ENCODE measurements at regions not wholly inside any gene's neighbourhood (a gene's known extent, or its start where the extent isn't known, plus 50 kb on each side); places are given as distances from the start of the nearest gene placed in this dataset.

DNA sequence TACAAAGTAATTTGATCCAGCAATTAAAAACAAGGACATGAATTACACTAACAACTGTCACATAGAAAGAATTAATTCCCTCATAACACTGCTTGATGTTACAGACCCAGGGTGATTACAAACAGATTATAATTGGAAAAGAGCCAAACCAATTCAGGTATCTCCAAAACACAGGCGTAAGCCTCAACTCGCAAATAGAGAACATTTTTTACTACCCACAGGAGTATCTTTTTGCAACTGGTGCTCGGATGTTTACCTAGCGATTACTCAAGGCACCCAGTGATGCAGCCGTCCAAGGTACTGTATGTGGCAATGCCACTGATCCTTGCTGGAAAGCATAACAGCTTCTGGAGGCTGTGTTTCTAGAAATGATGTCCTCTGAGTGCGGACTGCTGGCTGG lies 386.1 kb upstream of the KIF2A start:
- Histone ChIP-seq H3K9me3 (no peaks in the 10 kb centered on the region), H3K27ac (no peak overlapping the region), H3K27me3 (peaks cover 0 to 14% (median 0%) of the 10 kb centered on the region in 9 donors), H3K36me3 (no peaks in the 10 kb centered on the region), H3K4me1 (no peaks in the 10 kb centered on the region), H3K4me3 (no peak overlapping the region)
- WGBS, 4 donors: 76 to 80% (median 78%) methylated on average over 6 of the region's 6 CpGs
- DNase-seq (no peak), ATAC-seq (no peak)
- no peak for TF ChIP-seq POLR2A (IDR thresholded peaks at IDR 0.05)
- TF ChIP-seq, protein P1, sequence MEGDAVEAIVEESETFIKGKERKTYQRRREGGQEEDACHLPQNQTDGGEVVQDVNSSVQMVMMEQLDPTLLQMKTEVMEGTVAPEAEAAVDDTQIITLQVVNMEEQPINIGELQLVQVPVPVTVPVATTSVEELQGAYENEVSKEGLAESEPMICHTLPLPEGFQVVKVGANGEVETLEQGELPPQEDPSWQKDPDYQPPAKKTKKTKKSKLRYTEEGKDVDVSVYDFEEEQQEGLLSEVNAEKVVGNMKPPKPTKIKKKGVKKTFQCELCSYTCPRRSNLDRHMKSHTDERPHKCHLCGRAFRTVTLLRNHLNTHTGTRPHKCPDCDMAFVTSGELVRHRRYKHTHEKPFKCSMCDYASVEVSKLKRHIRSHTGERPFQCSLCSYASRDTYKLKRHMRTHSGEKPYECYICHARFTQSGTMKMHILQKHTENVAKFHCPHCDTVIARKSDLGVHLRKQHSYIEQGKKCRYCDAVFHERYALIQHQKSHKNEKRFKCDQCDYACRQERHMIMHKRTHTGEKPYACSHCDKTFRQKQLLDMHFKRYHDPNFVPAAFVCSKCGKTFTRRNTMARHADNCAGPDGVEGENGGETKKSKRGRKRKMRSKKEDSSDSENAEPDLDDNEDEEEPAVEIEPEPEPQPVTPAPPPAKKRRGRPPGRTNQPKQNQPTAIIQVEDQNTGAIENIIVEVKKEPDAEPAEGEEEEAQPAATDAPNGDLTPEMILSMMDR (IDR thresholded peaks at IDR 0.05): no peak
- intact Hi-C loops (cut with DNase I): no loop called here

DNA sequence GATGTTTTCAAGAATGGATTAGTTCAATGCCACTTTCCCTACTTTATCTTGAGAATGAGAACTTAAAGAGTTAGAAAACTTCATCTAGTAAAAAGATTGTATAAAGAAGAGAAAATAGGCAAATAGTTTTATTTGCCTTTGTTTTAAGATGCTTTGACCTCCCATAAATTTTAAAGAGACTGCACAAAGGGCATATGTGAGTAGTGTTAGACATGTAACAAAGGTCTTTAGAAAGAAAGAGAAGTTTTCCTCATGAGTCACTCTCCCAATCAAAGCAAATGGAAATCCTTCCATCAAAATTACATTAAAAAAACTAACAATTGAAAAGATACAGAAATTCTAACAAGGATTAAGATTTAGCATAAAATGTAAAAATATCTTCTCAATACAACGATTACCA lies 381.8 kb upstream of the KIF2A start:
- H3K4me1 ChIP-seq: no peaks in the 10 kb centered on the region
- no peak overlapping the region for H3K4me3 ChIP-seq
- H3K9me3 ChIP-seq: no peaks in the 10 kb centered on the region
- intact Hi-C loops (cut with DNase I): no loop called here
- no peak for DNase-seq
- WGBS, 4 donors: 72 to 86% (median 77%) methylated on average over 1 of the region's 1 CpG
- H3K27ac ChIP-seq: no peak overlapping the region
- ATAC-seq: no peak
- TF ChIP-seq, protein P1 (IDR thresholded peaks at IDR 0.05): no peak
- peaks cover 0 to 14% (median 0%) of the 10 kb centered on the region in 9 donors for H3K27me3 ChIP-seq
- no peaks in the 10 kb centered on the region for H3K36me3 ChIP-seq

DNA sequence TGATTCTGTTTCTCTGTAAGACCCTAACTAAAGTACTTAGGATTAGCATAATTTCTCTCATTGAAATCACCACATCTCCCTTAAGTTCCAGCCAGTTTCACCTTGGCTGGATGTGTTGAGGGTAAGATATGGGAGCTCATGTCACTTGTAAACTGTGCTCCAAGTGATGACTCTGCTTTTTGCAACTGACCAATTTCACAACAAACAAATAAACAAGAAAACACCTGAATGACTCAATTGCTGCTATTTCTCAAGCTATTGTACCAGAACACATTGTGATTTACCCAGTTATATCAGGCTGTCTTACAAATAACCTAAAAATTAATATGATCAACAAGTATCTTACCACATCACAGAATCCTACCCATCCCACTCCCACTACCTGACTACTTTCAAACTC lies 379.1 kb upstream of the KIF2A start:
- TF ChIP-seq POLR2A (IDR thresholded peaks at IDR 0.05): no peak
- TF ChIP-seq, protein P1 (IDR thresholded peaks at IDR 0.05): no peak
- intact Hi-C loops (cut with DNase I): no loop called here

GRCh38 chr5:61931236-61931635 lies 374.8 kb upstream of the KIF2A start:
- no peak overlapping the region for H3K4me3 ChIP-seq
- H3K36me3 ChIP-seq: no peaks in the 10 kb centered on the region
- H3K9me3 ChIP-seq: no peaks in the 10 kb centered on the region
- peaks cover 0 to 2% (median 0%) of the 10 kb centered on the region in 12 donors for H3K4me1 ChIP-seq
- H3K27me3 ChIP-seq: no peaks in the 10 kb centered on the region
- ATAC-seq (no peak), DNase-seq (no peak)
- intact Hi-C loops (cut with DNase I): loop anchor here in 9 of 10 donors (5.0 to 10.0 kb wide), 9 partner anchors 866 to 1256 kb away; no protein-coding TSS in a partner anchor
- TF ChIP-seq POLR2A (IDR thresholded peaks at IDR 0.05): no peak
- TF ChIP-seq, protein P1 (IDR thresholded peaks at IDR 0.05): no peak
- H3K27ac ChIP-seq: no peak overlapping the region

More for the DNA sequence above, 379.1 kb upstream of the KIF2A start:
- Histone ChIP-seq H3K9me3 (no peaks in the 10 kb centered on the region), H3K36me3 (no peaks in the 10 kb centered on the region), H3K4me1 (no peaks in the 10 kb centered on the region), H3K27me3 (peaks cover 0 to 4% (median 0%) of the 10 kb centered on the region in 9 donors), H3K4me3 (no peak overlapping the region), H3K27ac (no peak overlapping the region)
- ATAC-seq: no peak
- no peak for DNase-seq
